Calu3 (cell line): ENCODE measurements at regions not wholly inside any gene's neighbourhood (a gene's known extent, or its start where the extent isn't known, plus 50 kb on each side); places are given as distances from the start of the nearest gene placed in this dataset.
"Not testable (repeated sequence)": the region's sequence is repeated elsewhere in the genome, so short reads cannot be mapped to it uniquely, and the experiment has no call there.

Experiments used
- BruUV-seq: library from RNA; stranded (reverse); fragments of 400-500 nt; replicated peaks from 2 replicates; lab custom pipeline; 2021; lab: Mats Ljungman, UMichigan
- CTCF ChIA-PET: fragments of 300-600 bp; sonication (Branson Sonifier 250); formaldehyde crosslinking; loops from one replicate; lab custom pipeline; 2022; ENCODE audit warnings: antibody characterized with exemption; lab: Charles Lee
- DNase-seq: peaks from one replicate; pipeline ENCODE4 v3.0.0; 2022
- H3K27ac Mint-ChIP-seq: one replicate; pipeline ENCODE4 v1.8.0; 2022; ENCODE audit warnings: mixed read lengths; ENCODE audit not compliant: unreplicated experiment
- H3K27me3 Mint-ChIP-seq: one replicate; pipeline ENCODE4 v1.8.0; 2022; ENCODE audit warnings: mixed read lengths; ENCODE audit not compliant: unreplicated experiment
- H3K36me3 Mint-ChIP-seq: one replicate; pipeline ENCODE4 v1.8.0; 2022; ENCODE audit warnings: mild to moderate bottlenecking, moderate library complexity, mixed read lengths; ENCODE audit not compliant: insufficient read depth, unreplicated experiment
- H3K4me1 Mint-ChIP-seq: one replicate; pipeline ENCODE4 v1.8.0; 2022; ENCODE audit warnings: mild to moderate bottlenecking, low read depth, mixed read lengths; ENCODE audit not compliant: unreplicated experiment
- H3K4me3 Mint-ChIP-seq: one replicate; pipeline ENCODE4 v1.8.0; 2022; ENCODE audit warnings: mild to moderate bottlenecking, low read depth, moderate library complexity, mixed read lengths; ENCODE audit not compliant: unreplicated experiment
- H3K9me3 Mint-ChIP-seq: one replicate; pipeline ENCODE4 v1.8.0; 2022; ENCODE audit warnings: low read depth, mixed read lengths; ENCODE audit not compliant: unreplicated experiment
- intact Hi-C: fragments of 100-400 bp; cut with micrococcal nuclease; formaldehyde crosslinking; loops from one replicate; pipeline ENCODE4 v1.10.0; 2022; ENCODE audit not compliant: unreplicated experiment
- TF ChIP-seq, protein P1 (sequence below): fragments of 200-600 bp; IDR thresholded peaks from one replicate; pipeline ENCODE4 v1.8.0; 2022; ENCODE audit warnings: antibody characterized with exemption; ENCODE audit not compliant: unreplicated experiment

DNA sequence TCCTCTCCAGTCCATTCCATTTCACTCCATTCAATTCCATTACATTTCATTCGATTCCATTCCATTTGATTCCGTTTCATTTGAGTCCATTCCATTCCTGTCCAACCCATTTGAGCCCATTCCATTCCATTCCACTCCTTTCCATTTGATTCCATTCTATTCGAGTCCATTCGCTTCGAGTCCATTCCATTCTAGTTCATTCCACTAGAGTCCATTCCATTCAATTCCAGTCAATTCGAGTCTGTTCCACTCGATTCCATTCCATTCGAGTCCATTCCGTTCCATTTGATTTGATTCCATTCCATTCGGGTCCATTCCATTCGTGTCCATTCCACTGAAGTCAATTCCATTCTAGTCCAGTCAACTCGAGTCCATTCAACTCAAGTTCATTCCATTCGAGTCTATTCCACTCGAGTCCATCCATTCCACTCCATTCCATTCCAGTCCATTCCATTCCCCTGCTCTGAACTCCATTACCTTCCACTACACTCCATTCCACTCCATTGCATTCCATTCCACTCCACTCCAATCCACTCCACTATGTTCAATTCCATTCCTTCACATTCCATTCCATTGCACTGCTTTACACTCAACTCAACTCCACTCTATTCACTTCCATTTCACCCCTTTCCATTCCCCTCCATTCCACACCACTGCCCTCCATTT is 2569.4 kb upstream of the TPTE start:
- no peaks in the 10 kb centered on the region for H3K27me3 Mint-ChIP-seq
- no peaks in the 10 kb centered on the region for H3K4me1 Mint-ChIP-seq
- no peak overlapping the region for H3K27ac Mint-ChIP-seq
- DNase-seq, result no peak
- TF ChIP-seq, protein P1, sequence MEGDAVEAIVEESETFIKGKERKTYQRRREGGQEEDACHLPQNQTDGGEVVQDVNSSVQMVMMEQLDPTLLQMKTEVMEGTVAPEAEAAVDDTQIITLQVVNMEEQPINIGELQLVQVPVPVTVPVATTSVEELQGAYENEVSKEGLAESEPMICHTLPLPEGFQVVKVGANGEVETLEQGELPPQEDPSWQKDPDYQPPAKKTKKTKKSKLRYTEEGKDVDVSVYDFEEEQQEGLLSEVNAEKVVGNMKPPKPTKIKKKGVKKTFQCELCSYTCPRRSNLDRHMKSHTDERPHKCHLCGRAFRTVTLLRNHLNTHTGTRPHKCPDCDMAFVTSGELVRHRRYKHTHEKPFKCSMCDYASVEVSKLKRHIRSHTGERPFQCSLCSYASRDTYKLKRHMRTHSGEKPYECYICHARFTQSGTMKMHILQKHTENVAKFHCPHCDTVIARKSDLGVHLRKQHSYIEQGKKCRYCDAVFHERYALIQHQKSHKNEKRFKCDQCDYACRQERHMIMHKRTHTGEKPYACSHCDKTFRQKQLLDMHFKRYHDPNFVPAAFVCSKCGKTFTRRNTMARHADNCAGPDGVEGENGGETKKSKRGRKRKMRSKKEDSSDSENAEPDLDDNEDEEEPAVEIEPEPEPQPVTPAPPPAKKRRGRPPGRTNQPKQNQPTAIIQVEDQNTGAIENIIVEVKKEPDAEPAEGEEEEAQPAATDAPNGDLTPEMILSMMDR, result no peak
- H3K9me3 Mint-ChIP-seq, result peaks cover 95% of the 10 kb centered on the region
- no peaks in the 10 kb centered on the region for H3K36me3 Mint-ChIP-seq
- no peak overlapping the region for H3K4me3 Mint-ChIP-seq
- intact Hi-C loops, result no loop called here
- BruUV-seq, result no TSS peak
- CTCF ChIA-PET, result no interaction called here

DNA sequence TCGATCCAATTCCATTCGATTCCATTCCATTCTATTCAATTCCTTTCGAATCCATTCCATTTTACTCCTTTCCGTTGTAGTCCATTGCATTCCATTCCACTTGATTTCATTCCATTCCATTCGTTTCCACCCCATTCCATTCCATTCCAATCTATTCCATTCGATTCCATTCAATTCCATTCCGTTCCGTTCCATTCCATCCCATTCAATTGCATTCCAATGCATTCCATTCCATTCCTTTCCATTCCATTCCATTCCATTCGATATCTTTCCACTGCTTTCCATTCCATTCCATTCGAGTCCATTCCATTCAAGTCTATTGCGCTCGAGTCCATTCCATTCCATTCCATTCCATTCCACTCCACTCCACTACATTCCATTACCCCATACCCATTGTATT is 2568.7 kb upstream of the TPTE start:
- H3K27me3 Mint-ChIP-seq, result no peaks in the 10 kb centered on the region
- DNase-seq, result no peak
- CTCF ChIA-PET, result no interaction called here
- intact Hi-C loops, result no loop called here
- no peak overlapping the region for H3K4me3 Mint-ChIP-seq
- H3K36me3 Mint-ChIP-seq, result no peaks in the 10 kb centered on the region
- H3K27ac Mint-ChIP-seq, result no peak overlapping the region
- TF ChIP-seq, protein P1, result no peak
- peaks cover 95% of the 10 kb centered on the region for H3K9me3 Mint-ChIP-seq
- no peaks in the 10 kb centered on the region for H3K4me1 Mint-ChIP-seq
- no TSS peak for BruUV-seq

DNA sequence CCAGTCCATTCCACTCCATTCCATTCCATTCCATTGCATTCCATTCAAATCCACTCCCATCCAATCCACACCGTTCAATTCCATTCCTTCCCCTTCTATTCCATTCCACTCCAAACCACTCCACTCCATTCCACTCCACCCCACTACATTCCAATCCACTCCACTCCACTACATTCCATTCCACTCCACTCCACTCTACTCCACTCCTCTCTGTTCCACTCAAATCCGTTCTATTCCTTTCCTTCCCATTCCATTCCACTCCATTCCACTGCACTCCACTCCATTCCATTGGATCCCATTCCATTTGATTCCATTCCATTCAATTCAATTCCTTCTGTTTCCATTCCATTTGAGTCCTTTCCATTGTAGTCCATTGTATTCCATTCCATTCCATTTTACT is 2568.3 kb upstream of the TPTE start:
- Mint-ChIP-seq H3K27me3 (no peaks in the 10 kb centered on the region), H3K4me1 (no peaks in the 10 kb centered on the region), H3K4me3 (no peak overlapping the region), H3K27ac (no peak overlapping the region), H3K9me3 (peaks cover 95% of the 10 kb centered on the region), H3K36me3 (no peaks in the 10 kb centered on the region)
- TF ChIP-seq, protein P1, result no peak
- CTCF ChIA-PET, result no interaction called here
- no TSS peak for BruUV-seq
- no peak for DNase-seq
- intact Hi-C loops, result no loop called here

DNA sequence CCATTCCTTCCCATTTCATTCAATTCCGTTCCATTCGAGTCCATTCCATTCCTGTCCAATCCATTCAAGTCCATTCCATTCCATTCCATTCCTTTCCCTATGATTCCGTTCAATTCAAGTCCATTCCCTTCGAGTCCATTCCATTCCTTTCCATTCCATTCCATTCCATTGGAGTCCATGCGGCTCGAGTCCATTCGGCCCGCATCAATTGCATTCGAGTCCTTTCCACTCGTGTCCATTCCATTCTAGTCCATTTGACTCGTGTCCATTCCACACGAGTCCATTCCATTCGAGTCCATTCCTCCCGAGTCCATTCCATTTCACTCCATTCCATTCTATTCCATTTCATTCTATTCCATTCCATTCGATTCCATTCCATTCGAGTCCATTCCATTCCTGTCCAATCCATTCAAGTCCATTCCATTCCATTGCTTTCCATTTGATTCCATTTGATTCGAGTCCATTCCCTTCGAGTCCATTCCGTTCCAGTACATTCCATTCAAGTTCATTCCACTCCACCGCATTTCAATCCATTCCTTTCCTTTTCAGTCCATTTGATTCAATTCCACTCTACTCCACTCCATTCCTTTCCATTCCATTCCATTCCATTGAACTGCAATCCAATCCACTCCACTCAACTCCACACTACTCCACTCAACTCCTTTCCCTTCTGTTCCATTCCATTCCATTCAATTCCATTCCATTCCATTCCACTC is 2565.9 kb upstream of the TPTE start:
- H3K36me3 Mint-ChIP-seq, H3K27me3 Mint-ChIP-seq, H3K4me1 Mint-ChIP-seq, BruUV-seq, intact Hi-C loops, CTCF ChIA-PET, H3K27ac Mint-ChIP-seq, DNase-seq, H3K4me3 Mint-ChIP-seq: not testable (repeated sequence)
- peaks cover 71% of the 10 kb centered on the region for H3K9me3 Mint-ChIP-seq

DNA sequence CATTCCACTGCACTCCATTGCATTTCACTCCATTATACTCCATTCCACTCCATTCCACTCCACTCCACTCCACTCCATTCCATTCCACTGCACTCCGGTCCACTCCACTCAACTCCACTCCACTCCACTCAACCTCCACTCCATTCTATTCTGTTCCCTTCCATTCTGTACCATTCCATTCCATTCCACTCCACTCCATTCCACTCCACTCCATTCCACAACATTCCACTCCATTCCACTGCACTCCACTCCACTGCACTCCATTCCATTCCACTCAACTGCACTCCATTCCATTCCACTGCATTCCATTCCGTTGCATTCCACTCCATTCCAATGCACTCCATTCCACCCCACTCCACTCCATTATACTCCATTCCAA is 2565.3 kb upstream of the TPTE start:
- DNase-seq, H3K4me3 Mint-ChIP-seq, BruUV-seq, H3K27ac Mint-ChIP-seq, H3K27me3 Mint-ChIP-seq, CTCF ChIA-PET, H3K4me1 Mint-ChIP-seq, intact Hi-C loops, H3K36me3 Mint-ChIP-seq: not testable (repeated sequence)
- peaks cover 66% of the 10 kb centered on the region for H3K9me3 Mint-ChIP-seq

DNA sequence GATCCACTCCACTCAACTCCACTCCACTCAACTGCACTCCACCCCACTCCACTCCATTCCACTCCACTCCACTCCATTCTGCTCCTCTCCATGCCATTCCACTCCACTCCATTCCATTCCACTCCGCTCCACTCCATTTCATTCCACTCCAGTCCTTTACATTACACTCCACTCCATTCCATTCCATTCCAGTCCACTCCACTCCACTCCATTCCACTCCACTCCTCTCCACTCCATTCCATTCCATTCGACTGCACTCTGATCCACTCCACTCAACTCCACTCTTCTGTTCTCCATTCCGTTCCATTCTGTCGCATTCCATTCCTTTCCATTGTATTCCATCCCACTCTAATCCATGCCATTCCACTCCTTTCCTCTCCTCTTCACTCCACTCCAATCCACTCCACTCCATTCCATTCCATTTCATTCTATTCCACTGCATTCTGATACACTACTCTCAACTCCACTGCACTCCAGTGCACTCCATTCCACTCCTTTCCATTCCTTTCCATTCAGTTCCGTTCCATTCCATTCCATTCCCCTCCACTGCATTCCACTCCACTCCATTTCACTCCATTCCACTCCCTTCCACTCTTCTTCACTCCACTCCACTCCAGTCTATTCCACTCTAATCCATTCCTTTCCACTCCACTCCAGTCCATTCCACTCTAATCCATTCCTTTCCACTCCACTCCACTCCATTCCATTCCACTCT is 2564.2 kb upstream of the TPTE start:
- DNase-seq, BruUV-seq, H3K4me3 Mint-ChIP-seq, H3K27me3 Mint-ChIP-seq, H3K36me3 Mint-ChIP-seq, H3K27ac Mint-ChIP-seq, H3K4me1 Mint-ChIP-seq, intact Hi-C loops, CTCF ChIA-PET: not testable (repeated sequence)
- H3K9me3 Mint-ChIP-seq, result peaks cover 56% of the 10 kb centered on the region
